ENCODE measurements at regions not wholly inside any gene's neighbourhood (a gene's known extent, or its start where the extent isn't known, plus 50 kb on each side); places are given as distances from the start of the nearest gene placed in this dataset.
"Not testable (repeated sequence)": the region's sequence is repeated elsewhere in the genome, so short reads cannot be mapped to it uniquely, and the experiment has no call there.

- FAIRE-seq = no peak
- no TSS peak for BruUV-seq (replicated peaks)
- Histone ChIP-seq H3K4me1 (ENCODE audit: control insufficient read depth, extremely low read depth, insufficient read depth, low read length) (no peaks in the 10 kb centered on the region), H3K9ac (replicated peaks; ENCODE audit: extremely low read depth, insufficient read depth, low read length) (no peak overlapping the region), H2AFZ (ENCODE audit: low read depth, low read length) (no peak overlapping the region), H3K27ac (ENCODE audit: insufficient read depth, low read depth, low read length) (no peak overlapping the region), H3K36me3 (ENCODE audit: control insufficient read depth in 2 of 2, extremely low read depth in 1 of 2, insufficient read depth in 2 of 2, low read length in 2 of 2) (no peaks in the 10 kb centered on the region), H3K4me3 (replicated peaks in 1 of 3; ENCODE audit: insufficient read depth in 1 of 3, low read depth in 1 of 3, low read length in 3 of 3) (no peak overlapping the region), H3K79me2 (ENCODE audit: control insufficient read depth, insufficient read depth, low read length) (no peaks in the 10 kb centered on the region), H4K20me1 (replicated peaks; ENCODE audit: control insufficient read depth, extremely low read depth, insufficient read depth, low read length) (no peaks in the 10 kb centered on the region), H3K9me1 (replicated peaks; ENCODE audit: control insufficient read depth, extremely low read depth, insufficient read depth, low read length) (no peaks in the 10 kb centered on the region), H3K27me3 (ENCODE audit: control insufficient read depth in 2 of 2, insufficient read depth in 2 of 2, low read length in 2 of 2) (no peaks in the 10 kb centered on the region), H3K9me3 (replicated peaks; ENCODE audit: control insufficient read depth, insufficient read depth, low read length) (peaks cover 6% of the 10 kb centered on the region), H3K4me2 (ENCODE audit: insufficient read depth, low read length) (no peak overlapping the region)
- CTCF ChIA-PET = no interaction called here
- no peak for TF ChIP-seq FOS (IDR thresholded peaks at IDR 0.05; ENCODE audit: borderline replicate concordance, insufficient read depth, low read length)
- no peak for TF ChIP-seq EZH2 (IDR thresholded peaks at IDR 0.05; ENCODE audit: borderline replicate concordance, low read depth, low read length, severe bottlenecking)
- no peak for TF ChIP-seq MYC (IDR thresholded peaks at IDR 0.05; ENCODE audit: low read depth, low read length)
- TF ChIP-seq, protein P1, sequence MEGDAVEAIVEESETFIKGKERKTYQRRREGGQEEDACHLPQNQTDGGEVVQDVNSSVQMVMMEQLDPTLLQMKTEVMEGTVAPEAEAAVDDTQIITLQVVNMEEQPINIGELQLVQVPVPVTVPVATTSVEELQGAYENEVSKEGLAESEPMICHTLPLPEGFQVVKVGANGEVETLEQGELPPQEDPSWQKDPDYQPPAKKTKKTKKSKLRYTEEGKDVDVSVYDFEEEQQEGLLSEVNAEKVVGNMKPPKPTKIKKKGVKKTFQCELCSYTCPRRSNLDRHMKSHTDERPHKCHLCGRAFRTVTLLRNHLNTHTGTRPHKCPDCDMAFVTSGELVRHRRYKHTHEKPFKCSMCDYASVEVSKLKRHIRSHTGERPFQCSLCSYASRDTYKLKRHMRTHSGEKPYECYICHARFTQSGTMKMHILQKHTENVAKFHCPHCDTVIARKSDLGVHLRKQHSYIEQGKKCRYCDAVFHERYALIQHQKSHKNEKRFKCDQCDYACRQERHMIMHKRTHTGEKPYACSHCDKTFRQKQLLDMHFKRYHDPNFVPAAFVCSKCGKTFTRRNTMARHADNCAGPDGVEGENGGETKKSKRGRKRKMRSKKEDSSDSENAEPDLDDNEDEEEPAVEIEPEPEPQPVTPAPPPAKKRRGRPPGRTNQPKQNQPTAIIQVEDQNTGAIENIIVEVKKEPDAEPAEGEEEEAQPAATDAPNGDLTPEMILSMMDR (IDR thresholded peaks at IDR 0.05; ENCODE audit: extremely low read depth in 1 of 2, insufficient read depth in 1 of 2, low read depth in 1 of 2, low read length in 2 of 2) = no peak
- TF ChIP-seq, protein P2, sequence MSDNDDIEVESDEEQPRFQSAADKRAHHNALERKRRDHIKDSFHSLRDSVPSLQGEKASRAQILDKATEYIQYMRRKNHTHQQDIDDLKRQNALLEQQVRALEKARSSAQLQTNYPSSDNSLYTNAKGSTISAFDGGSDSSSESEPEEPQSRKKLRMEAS (IDR thresholded peaks at IDR 0.05; ENCODE audit: insufficient read depth, insufficient read length) = no peak
- TF ChIP-seq GATA2 (IDR thresholded peaks at IDR 0.05; ENCODE audit: insufficient read depth, insufficient read length, low read depth, low read length) = no peak
- no peak for TF ChIP-seq POLR2A (IDR thresholded peaks at IDR 0.05; ENCODE audit: low read depth, low read length)
- no peak for TF ChIP-seq JUN (IDR thresholded peaks at IDR 0.05; ENCODE audit: borderline replicate concordance, insufficient read depth, insufficient read length, low read depth)
- no peak for TF ChIP-seq POLR2AphosphoS5 (IDR thresholded peaks at IDR 0.05; ENCODE audit: insufficient read depth, low read depth, low read length)
- no peak for DNase-seq (ENCODE audit: low read depth, low spot score)
- dilution Hi-C loops (cut with MboI; ENCODE audit: extremely low pct_ligation_motif_present, low sequenced_read_pairs) (no loop called here), intact Hi-C loops (cut with micrococcal nuclease) (no loop called here)
- POLR2A ChIA-PET = no interaction called here
Measured at GRCh38 chr20:30506100-30506499, 751.4 kb upstream of the DEFB115 start.

DNA sequence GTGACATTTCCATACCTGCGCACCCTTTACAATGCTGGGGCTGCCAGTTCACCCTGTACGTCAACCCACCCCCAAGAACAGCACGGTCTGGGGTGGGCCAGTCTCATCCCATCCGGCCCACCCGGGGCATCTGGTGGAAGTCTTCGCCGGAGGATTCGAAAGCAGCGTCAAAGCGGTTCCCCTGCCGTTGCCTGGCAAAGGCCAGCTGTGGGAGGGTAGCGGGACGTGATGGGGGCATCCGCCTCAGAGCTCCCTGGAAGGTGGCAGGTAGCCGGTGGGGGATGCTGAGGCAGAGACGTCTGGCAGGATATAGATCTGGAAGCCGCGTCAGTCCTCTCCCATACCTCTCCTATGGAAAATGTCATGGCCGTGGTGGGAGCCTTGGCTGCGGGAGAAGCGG, 749.1 kb upstream of the DEFB115 start:
- H3K79me2 ChIP-seq (ENCODE audit: control insufficient read depth, insufficient read depth, low read length); POLR2A ChIA-PET; H2AFZ ChIP-seq (ENCODE audit: low read depth, low read length); H3K9ac ChIP-seq (replicated peaks; ENCODE audit: extremely low read depth, insufficient read depth, low read length); H3K4me1 ChIP-seq (ENCODE audit: control insufficient read depth, extremely low read depth, insufficient read depth, low read length); H3K27ac ChIP-seq (ENCODE audit: insufficient read depth, low read depth, low read length); H3K27me3 ChIP-seq (ENCODE audit: control insufficient read depth in 2 of 2, insufficient read depth in 2 of 2, low read length in 2 of 2); H4K20me1 ChIP-seq (replicated peaks; ENCODE audit: control insufficient read depth, extremely low read depth, insufficient read depth, low read length); FAIRE-seq; H3K36me3 ChIP-seq (ENCODE audit: control insufficient read depth in 2 of 2, extremely low read depth in 1 of 2, insufficient read depth in 2 of 2, low read length in 2 of 2); H3K9me1 ChIP-seq (replicated peaks; ENCODE audit: control insufficient read depth, extremely low read depth, insufficient read depth, low read length); CTCF ChIA-PET; H3K4me2 ChIP-seq (ENCODE audit: insufficient read depth, low read length); intact Hi-C loops (cut with micrococcal nuclease); DNase-seq (ENCODE audit: low read depth, low spot score); H3K4me3 ChIP-seq (replicated peaks in 1 of 3; ENCODE audit: insufficient read depth in 1 of 3, low read depth in 1 of 3, low read length in 3 of 3); BruUV-seq (replicated peaks); dilution Hi-C loops (cut with MboI; ENCODE audit: extremely low pct_ligation_motif_present, low sequenced_read_pairs): not testable (repeated sequence)
- peaks cover 16% of the 10 kb centered on the region for H3K9me3 ChIP-seq (replicated peaks; ENCODE audit: control insufficient read depth, insufficient read depth, low read length)

Data from endothelial cell of umbilical vein (primary cell).